Stomach (tissue), 4 donors: ENCODE measurements at regions not wholly inside any gene's neighbourhood (a gene's known extent, or its start where the extent isn't known, plus 50 kb on each side); places are given as distances from the start of the nearest gene placed in this dataset.

Source experiments
- EP300 ChIP-seq: sonication (generic); formaldehyde crosslinking; IDR thresholded peaks from one replicate; pipeline ENCODE4 v1.6.1; 2017; ENCODE audit warnings: antibody characterized with exemption
- POLR2A ChIP-seq, 4 donors: fragments of 450-650 bp; IDR thresholded peaks; one replicate each; pipeline ENCODE4 v1.6.1; 2016; ENCODE audit warnings: antibody characterized with exemption in 4 of 4, control low read depth in 2 of 4, mild to moderate bottlenecking in 1 of 4, moderate library complexity in 1 of 4
- POLR2AphosphoS5 ChIP-seq, 3 donors: sonication (generic); formaldehyde crosslinking; IDR thresholded peaks; one replicate each; pipeline ENCODE4 v1.6.1; 2016; ENCODE audit warnings: antibody characterized with exemption in 3 of 3
- TF ChIP-seq, protein P1 (sequence below), 7 experiments: fragments of 450-650 bp in 4 of 7; fragments of 200-600 bp in 3 of 7; sonication (generic) in 3 of 7; IDR thresholded peaks; one replicate each; pipeline ENCODE4 v1.5.1; 2016 to 2019; ENCODE audit warnings: antibody characterized with exemption in 7 of 7, control low read depth in 2 of 7, mild to moderate bottlenecking in 1 of 7

- TF ChIP-seq, protein P1, sequence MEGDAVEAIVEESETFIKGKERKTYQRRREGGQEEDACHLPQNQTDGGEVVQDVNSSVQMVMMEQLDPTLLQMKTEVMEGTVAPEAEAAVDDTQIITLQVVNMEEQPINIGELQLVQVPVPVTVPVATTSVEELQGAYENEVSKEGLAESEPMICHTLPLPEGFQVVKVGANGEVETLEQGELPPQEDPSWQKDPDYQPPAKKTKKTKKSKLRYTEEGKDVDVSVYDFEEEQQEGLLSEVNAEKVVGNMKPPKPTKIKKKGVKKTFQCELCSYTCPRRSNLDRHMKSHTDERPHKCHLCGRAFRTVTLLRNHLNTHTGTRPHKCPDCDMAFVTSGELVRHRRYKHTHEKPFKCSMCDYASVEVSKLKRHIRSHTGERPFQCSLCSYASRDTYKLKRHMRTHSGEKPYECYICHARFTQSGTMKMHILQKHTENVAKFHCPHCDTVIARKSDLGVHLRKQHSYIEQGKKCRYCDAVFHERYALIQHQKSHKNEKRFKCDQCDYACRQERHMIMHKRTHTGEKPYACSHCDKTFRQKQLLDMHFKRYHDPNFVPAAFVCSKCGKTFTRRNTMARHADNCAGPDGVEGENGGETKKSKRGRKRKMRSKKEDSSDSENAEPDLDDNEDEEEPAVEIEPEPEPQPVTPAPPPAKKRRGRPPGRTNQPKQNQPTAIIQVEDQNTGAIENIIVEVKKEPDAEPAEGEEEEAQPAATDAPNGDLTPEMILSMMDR (IDR thresholded peaks at IDR 0.05), result no peak
- TF ChIP-seq POLR2A (IDR thresholded peaks at IDR 0.05) (no peak), EP300 (no peak), POLR2AphosphoS5 (IDR thresholded peaks at IDR 0.05) (no peak)
Measured at GRCh38 chr3:34793057-34793456, 846.3 kb upstream of the ARPP21 start.
